ENCODE measurements at regions not wholly inside any gene's neighbourhood (a gene's known extent, or its start where the extent isn't known, plus 50 kb on each side); places are given as distances from the start of the nearest gene placed in this dataset.

- Histone ChIP-seq H3K27ac (ENCODE audit: low read depth, low read length) (no peak overlapping the region), H3K9me3 (ENCODE audit: control insufficient read depth, insufficient read depth, low read length) (no peaks in the 10 kb centered on the region), H3K27me3 (ENCODE audit: control insufficient read depth, insufficient read depth, low read length) (no peaks in the 10 kb centered on the region), H3K4me3 (ENCODE audit: low read depth, low read length) (no peak overlapping the region)
- CTCF ChIA-PET: no interaction called here
- no peak for TF ChIP-seq CTCF (IDR thresholded peaks at IDR 0.05; ENCODE audit: low read depth, low read length)
- POLR2A ChIA-PET: no interaction called here
- DNase-seq (ENCODE audit: low read depth, low spot score): no peak
Observed at GRCh38 chrX:145623453-145623852, 194.2 kb upstream of the SLITRK2 start.

- CTCF ChIA-PET: no interaction called here
- peaks cover 22% of the 10 kb centered on the region; the same call in 1 of the 2 replicates for H3K9me3 ChIP-seq (ENCODE audit: control insufficient read depth, insufficient read depth, low read length)
- no peak for DNase-seq (ENCODE audit: low read depth, low spot score)
- no peak overlapping the region for H3K27ac ChIP-seq (ENCODE audit: low read depth, low read length)
- TF ChIP-seq CTCF (IDR thresholded peaks at IDR 0.05; ENCODE audit: low read depth, low read length): no peak
- H3K27me3 ChIP-seq (ENCODE audit: control insufficient read depth, insufficient read depth, low read length): no peaks in the 10 kb centered on the region
- no peak overlapping the region for H3K4me3 ChIP-seq (ENCODE audit: low read depth, low read length)
- POLR2A ChIA-PET: no interaction called here
Observed at GRCh38 chrX:145630081-145630480, 187.5 kb upstream of the SLITRK2 start.

GRCh38 chrX:145630806-145631435, 186.7 kb upstream of the SLITRK2 start:
- ChIA-PET POLR2A (no interaction called here), CTCF (no interaction called here)
- H3K27ac ChIP-seq (ENCODE audit: low read depth, low read length): no peak overlapping the region
- H3K9me3 ChIP-seq (ENCODE audit: control insufficient read depth, insufficient read depth, low read length): peaks cover 22% of the 10 kb centered on the region; the same call in 1 of the 2 replicates
- DNase-seq (ENCODE audit: low read depth, low spot score): no peak
- H3K27me3 ChIP-seq (ENCODE audit: control insufficient read depth, insufficient read depth, low read length): no peaks in the 10 kb centered on the region
- H3K4me3 ChIP-seq (ENCODE audit: low read depth, low read length): no peak overlapping the region
- no peak for TF ChIP-seq CTCF (IDR thresholded peaks at IDR 0.05; ENCODE audit: low read depth, low read length)

- no peaks in the 10 kb centered on the region for H3K27me3 ChIP-seq (ENCODE audit: control insufficient read depth, insufficient read depth, low read length)
- CTCF ChIA-PET: no interaction called here
Observed at GRCh38 chrX:145631461-145631951, 186.1 kb upstream of the SLITRK2 start.

More at GRCh38 chrX:145631461-145631951, 186.1 kb upstream of the SLITRK2 start:
- POLR2A ChIA-PET: no interaction called here
- TF ChIP-seq CTCF (IDR thresholded peaks at IDR 0.05; ENCODE audit: low read depth, low read length): no peak
- Histone ChIP-seq H3K27ac (ENCODE audit: low read depth, low read length) (no peak overlapping the region), H3K4me3 (ENCODE audit: low read depth, low read length) (no peak overlapping the region), H3K9me3 (ENCODE audit: control insufficient read depth, insufficient read depth, low read length) (peaks cover 22% of the 10 kb centered on the region; the same call in 1 of the 2 replicates)
- DNase-seq (ENCODE audit: low read depth, low spot score): no peak

All from AG04450 (cell line).